Smooth muscle cell (in vitro differentiated cells): ENCODE measurements at regions not wholly inside any gene's neighbourhood (a gene's known extent, or its start where the extent isn't known, plus 50 kb on each side); places are given as distances from the start of the nearest gene placed in this dataset.

Experiments
- DNase-seq: peaks from one replicate; lab custom pipeline; 2025; ENCODE audit not compliant: unreplicated experiment; lab: John Stamatoyannopoulos, UW
- H2AFZ ChIP-seq: fragments of 200-600 bp; sonication (generic); 2 replicates; pipeline ENCODE4 v1.6.0; 2016; ENCODE audit warnings: antibody characterized with exemption, low read depth, mild to moderate bottlenecking
- H3F3A ChIP-seq: fragments of 200-600 bp; sonication (generic); 2 replicates; pipeline ENCODE4 v1.6.0; 2017; ENCODE audit warnings: antibody characterized with exemption, low read depth
- H3K27ac ChIP-seq: fragments of 200-600 bp; sonication (generic); 2 replicates; pipeline ENCODE4 v1.5.1; 2016; ENCODE audit warnings: low read depth, mild to moderate bottlenecking
- H3K27me3 ChIP-seq: fragments of 200-600 bp; sonication (generic); 2 replicates; pipeline ENCODE4 v1.6.1; 2016; ENCODE audit warnings: low read depth, mild to moderate bottlenecking
- H3K36me3 ChIP-seq: fragments of 200-600 bp; sonication (generic); 2 replicates; pipeline ENCODE4 v1.5.1; 2016; ENCODE audit warnings: low read depth
- H3K4me1 ChIP-seq: fragments of 200-600 bp; sonication (generic); 2 replicates; pipeline ENCODE4 v1.5.1; 2016; ENCODE audit warnings: low read depth
- H3K4me2 ChIP-seq: fragments of 200-600 bp; sonication (generic); 2 replicates; pipeline ENCODE4 v1.6.0; 2016; ENCODE audit warnings: mild to moderate bottlenecking
- H3K4me3 ChIP-seq: fragments of 200-600 bp; sonication (generic); 2 replicates; pipeline ENCODE4 v1.5.1; 2016; ENCODE audit warnings: mild to moderate bottlenecking
- H3K79me2 ChIP-seq: fragments of 200-600 bp; sonication (generic); 2 replicates; pipeline ENCODE4 v1.6.0; 2016; ENCODE audit warnings: low read depth, mild to moderate bottlenecking
- H3K9ac ChIP-seq: fragments of 200-600 bp; sonication (generic); 2 replicates; pipeline ENCODE4 v1.6.0; 2016; ENCODE audit warnings: low read depth
- H3K9me3 ChIP-seq: fragments of 200-600 bp; sonication (generic); replicated peaks from 2 replicates; pipeline ENCODE4 v1.5.1; 2016; ENCODE audit warnings: low read depth
- H4K20me1 ChIP-seq: fragments of 200-600 bp; sonication (generic); 2 replicates; pipeline ENCODE4 v1.6.0; 2016; ENCODE audit warnings: low read depth
- CTCF ChIP-seq: fragments of 200-600 bp; sonication (generic); IDR thresholded peaks from 2 replicates; pipeline ENCODE4 v1.5.1; 2017; ENCODE audit warnings: borderline replicate concordance, mild to moderate bottlenecking, antibody characterized with exemption; ENCODE audit not compliant: insufficient read depth, poor library complexity, severe bottlenecking
- WGBS: methylation state at CpG from one replicate; pipeline ENCODE4 v1.1.7; 2016; ENCODE audit warnings: low lambda C conversion rate; 5-methylcytosine and 5-hydroxymethylcytosine counted together

- Histone ChIP-seq H3K4me1 (no peaks in the 10 kb centered on the region), H3K36me3 (no peaks in the 10 kb centered on the region), H3K27ac (no peak overlapping the region), H3K27me3 (no peaks in the 10 kb centered on the region), H3K9me3 (no peaks in the 10 kb centered on the region), H4K20me1 (no peaks in the 10 kb centered on the region), H3F3A (no peaks in the 10 kb centered on the region), H3K79me2 (no peaks in the 10 kb centered on the region), H2AFZ (no peak overlapping the region), H3K9ac (no peak overlapping the region), H3K4me2 (no peak overlapping the region), H3K4me3 (no peak overlapping the region)
- TF ChIP-seq CTCF = no peak
- WGBS = 85% methylated on average over 3 of the region's 3 CpGs
- no peak for DNase-seq
Observed at GRCh38 chr10:83089335-83089734, 1050.0 kb upstream of the GHITM start.

GRCh38 chr10:83104616-83105015, 1034.7 kb upstream of the GHITM start:
- Histone ChIP-seq H3F3A (no peaks in the 10 kb centered on the region), H3K79me2 (no peaks in the 10 kb centered on the region), H3K4me1 (no peaks in the 10 kb centered on the region), H3K4me2 (no peak overlapping the region), H3K9ac (no peak overlapping the region), H2AFZ (no peak overlapping the region), H3K9me3 (no peaks in the 10 kb centered on the region), H3K36me3 (no peaks in the 10 kb centered on the region), H3K27ac (no peak overlapping the region), H3K27me3 (no peaks in the 10 kb centered on the region), H3K4me3 (no peak overlapping the region), H4K20me1 (no peaks in the 10 kb centered on the region)
- TF ChIP-seq CTCF = no peak
- 73% methylated on average over 3 of the region's 3 CpGs for WGBS
- DNase-seq = no peak

GRCh38 chr10:83108565-83109333, 1030.6 kb upstream of the GHITM start:
- Histone ChIP-seq H3K36me3 (no peaks in the 10 kb centered on the region), H3K4me1 (no peaks in the 10 kb centered on the region), H2AFZ (no peak overlapping the region), H4K20me1 (no peaks in the 10 kb centered on the region), H3K9me3 (peaks cover 6% of the 10 kb centered on the region), H3K27ac (no peak overlapping the region), H3K79me2 (no peaks in the 10 kb centered on the region), H3K27me3 (no peaks in the 10 kb centered on the region), H3F3A (no peaks in the 10 kb centered on the region), H3K4me3 (no peak overlapping the region), H3K9ac (no peak overlapping the region), H3K4me2 (no peak overlapping the region)
- DNase-seq = no peak
- 74% methylated on average over 7 of the region's 7 CpGs for WGBS
- TF ChIP-seq CTCF = no peak

GRCh38 chr10:83119346-83119745, 1020.0 kb upstream of the GHITM start:
- Histone ChIP-seq H3K9me3 (no peaks in the 10 kb centered on the region), H3K27me3 (no peaks in the 10 kb centered on the region), H3K4me1 (no peaks in the 10 kb centered on the region), H3K79me2 (no peaks in the 10 kb centered on the region), H3K4me2 (no peak overlapping the region), H4K20me1 (no peaks in the 10 kb centered on the region), H3K9ac (no peak overlapping the region), H2AFZ (no peak overlapping the region), H3K4me3 (no peak overlapping the region), H3F3A (no peaks in the 10 kb centered on the region), H3K27ac (no peak overlapping the region), H3K36me3 (no peaks in the 10 kb centered on the region)
- no peak for TF ChIP-seq CTCF
- 89% methylated on average over 1 of the region's 1 CpG for WGBS
- DNase-seq = no peak
